ENCODE measurements at regions not wholly inside any gene's neighbourhood (a gene's known extent, or its start where the extent isn't known, plus 50 kb on each side); places are given as distances from the start of the nearest gene placed in this dataset.

GRCh38 chr1:184310157-184310819 is 76.5 kb upstream of the C1orf21 start:
- TF ChIP-seq CTCF (IDR thresholded peaks at IDR 0.05) (no peak), EZH2 (IDR thresholded peaks at IDR 0.05; ENCODE audit: borderline replicate concordance, insufficient read depth, low read depth, low read length, poor library complexity, severe bottlenecking) (no peak)
